ENCODE measurements at regions not wholly inside any gene's neighbourhood (a gene's known extent, or its start where the extent isn't known, plus 50 kb on each side); places are given as distances from the start of the nearest gene placed in this dataset.

GRCh38 chr13:34776390-34776981, 165.6 kb upstream of the NBEA start:
- Histone ChIP-seq H3K18ac (ENCODE audit: insufficient read length, low read depth, low read length) (no peak overlapping the region), H3K56ac (ENCODE audit: insufficient read length, low read depth, low read length) (no peak overlapping the region), H2BK5ac (ENCODE audit: insufficient read length, low read length) (no peak overlapping the region), H4K91ac (ENCODE audit: insufficient read length, low read depth, low read length) (no peak overlapping the region), H3K23ac (ENCODE audit: insufficient read length, low read depth, low read length) (no peak overlapping the region), H3K9me3 (ENCODE audit: control insufficient read depth, low read depth, low read length) (no peaks in the 10 kb centered on the region), H2AK5ac (ENCODE audit: insufficient read length, low read length) (no peak overlapping the region), H2BK15ac (ENCODE audit: low read depth, low read length) (no peak overlapping the region), H4K8ac (replicated peaks; ENCODE audit: insufficient read length, low read depth, low read length) (no peak overlapping the region), H3K27ac (ENCODE audit: insufficient read length, low read depth, low read length) (no peak overlapping the region), H3K4ac (ENCODE audit: low read depth, low read length) (no peak overlapping the region), H3K79me1 (ENCODE audit: insufficient read depth, low read depth, low read length, poor library complexity, severe bottlenecking) (no peaks in the 10 kb centered on the region), H2BK20ac (ENCODE audit: low read depth, low read length, poor library complexity, severe bottlenecking) (no peak overlapping the region), H4K5ac (ENCODE audit: insufficient read length, low read depth, low read length) (no peak overlapping the region), H3K4me2 (ENCODE audit: insufficient read depth, insufficient read length, low read length) (no peak overlapping the region), H3K4me1 (ENCODE audit: insufficient read depth, low read length) (peaks cover 3% of the 10 kb centered on the region), H3K23me2 (ENCODE audit: insufficient read length, low read depth, low read length, poor library complexity, severe bottlenecking) (no peaks in the 10 kb centered on the region), H3T11ph (ENCODE audit: low read length) (no peak overlapping the region), H3K27me3 (ENCODE audit: insufficient read depth, low read length) (no peaks in the 10 kb centered on the region), H2BK120ac (ENCODE audit: low read depth, low read length, poor library complexity, severe bottlenecking) (no peak overlapping the region), H3K14ac (ENCODE audit: insufficient read depth, low read length) (no peak overlapping the region), H4K20me1 (ENCODE audit: control insufficient read depth, insufficient read depth, insufficient read length) (no peaks in the 10 kb centered on the region), H3K9ac (ENCODE audit: extremely low read depth, insufficient read length, low read length) (no peak overlapping the region), H2AFZ (ENCODE audit: low read length) (no peak overlapping the region), H2BK12ac (ENCODE audit: insufficient read length, low read depth, low read length) (no peak overlapping the region), H3K79me2 (ENCODE audit: insufficient read depth, low read length) (no peaks in the 10 kb centered on the region)
- no peak for TF ChIP-seq CTCF (conservative IDR thresholded peaks at IDR 0.05)
- no peak for DNase-seq
- peaks cover 19 to 26% of the 10 kb centered on the region in 2 experiments for H3K4me1 Mint-ChIP-seq
- WGBS (ENCODE audit: extremely low coverage, insufficient read length, low lambda C conversion rate) = no CpG with 5 or more reads among the region's 2 CpGs
- peak overlapping the region in 2 of 3 experiments; percentile 76 to 97; a peak in 5 of 7 replicates for H3K27ac Mint-ChIP-seq
- H3K27me3 Mint-ChIP-seq (ENCODE audit: low read depth) = no peaks in the 10 kb centered on the region
- H3K36me3 Mint-ChIP-seq (ENCODE audit: insufficient read depth in 1 of 3, low read depth in 3 of 3) = no peaks in the 10 kb centered on the region; a peak in 1 of 7 replicates
- no peaks in the 10 kb centered on the region for H3K9me3 Mint-ChIP-seq
- no peak overlapping the region for H3K4me3 Mint-ChIP-seq

Measured in H9 (cell line).